Suprapubic skin (tissue), 4 donors: ENCODE measurements at regions not wholly inside any gene's neighbourhood (a gene's known extent, or its start where the extent isn't known, plus 50 kb on each side); places are given as distances from the start of the nearest gene placed in this dataset.

Experiments
- EP300 ChIP-seq: sonication (generic); formaldehyde crosslinking; IDR thresholded peaks from one replicate; pipeline ENCODE4 v1.6.1; 2017; ENCODE audit warnings: antibody characterized with exemption
- POLR2A ChIP-seq, 2 donors: fragments of 450-650 bp; IDR thresholded peaks; one replicate each; pipeline ENCODE4 v1.6.1; 2017; ENCODE audit warnings: antibody characterized with exemption in 2 of 2, mild to moderate bottlenecking in 2 of 2, moderate library complexity in 2 of 2
- POLR2AphosphoS5 ChIP-seq, 3 donors: sonication (generic); formaldehyde crosslinking; IDR thresholded peaks; one replicate each; pipeline ENCODE4 v1.6.1; 2017; ENCODE audit warnings: antibody characterized with exemption in 3 of 3
- TF ChIP-seq, protein P1 (sequence below), 2 donors: fragments of 200-600 bp in 1 of 2; fragments of 450-650 bp in 1 of 2; sonication (generic) in 1 of 2; IDR thresholded peaks; one replicate each; pipeline ENCODE4 v1.5.1; 2016 to 2019; ENCODE audit warnings: antibody characterized with exemption in 2 of 2, mild to moderate bottlenecking in 1 of 2, moderate library complexity in 1 of 2

DNA sequence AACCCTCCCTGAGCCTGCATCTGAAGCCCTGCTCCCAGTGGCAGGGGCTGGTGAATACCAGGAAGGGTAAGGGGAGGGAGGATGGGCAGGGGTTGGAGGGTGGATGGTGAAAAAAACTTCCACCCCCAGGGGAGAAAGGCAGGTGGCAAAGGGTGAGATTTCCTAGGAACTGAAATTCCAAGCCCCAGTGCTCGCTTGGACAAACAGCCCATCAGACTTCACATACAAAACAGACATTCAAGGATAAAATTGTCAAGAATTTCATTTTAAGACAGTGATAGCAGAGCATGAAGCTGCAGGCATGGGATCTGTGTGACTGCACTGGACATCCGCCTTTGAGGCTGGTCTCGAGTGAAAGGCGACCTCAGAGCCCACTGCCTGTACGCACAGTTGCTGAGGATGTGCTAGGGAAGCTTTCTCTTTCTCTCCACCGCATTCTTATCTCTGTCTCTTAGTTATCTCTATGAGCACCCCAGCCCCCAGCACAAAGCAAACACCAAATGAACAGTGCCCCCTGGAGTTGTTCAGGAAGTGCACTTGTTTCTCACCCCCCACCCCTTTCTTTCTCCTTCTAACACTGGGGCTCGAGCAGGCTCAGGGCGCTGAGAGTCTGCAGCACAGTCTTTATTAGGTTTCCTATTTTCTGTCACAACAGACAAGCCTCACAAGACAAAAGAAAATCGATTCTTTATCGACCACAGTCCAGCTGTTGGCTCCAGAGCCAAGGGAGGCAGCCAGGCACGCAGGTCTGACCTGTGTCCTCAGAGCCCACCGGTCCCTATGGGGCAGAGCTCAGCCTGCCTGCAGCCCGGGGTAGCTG, 237.3 kb upstream of the NCAM1 start:
- TF ChIP-seq, protein P1, sequence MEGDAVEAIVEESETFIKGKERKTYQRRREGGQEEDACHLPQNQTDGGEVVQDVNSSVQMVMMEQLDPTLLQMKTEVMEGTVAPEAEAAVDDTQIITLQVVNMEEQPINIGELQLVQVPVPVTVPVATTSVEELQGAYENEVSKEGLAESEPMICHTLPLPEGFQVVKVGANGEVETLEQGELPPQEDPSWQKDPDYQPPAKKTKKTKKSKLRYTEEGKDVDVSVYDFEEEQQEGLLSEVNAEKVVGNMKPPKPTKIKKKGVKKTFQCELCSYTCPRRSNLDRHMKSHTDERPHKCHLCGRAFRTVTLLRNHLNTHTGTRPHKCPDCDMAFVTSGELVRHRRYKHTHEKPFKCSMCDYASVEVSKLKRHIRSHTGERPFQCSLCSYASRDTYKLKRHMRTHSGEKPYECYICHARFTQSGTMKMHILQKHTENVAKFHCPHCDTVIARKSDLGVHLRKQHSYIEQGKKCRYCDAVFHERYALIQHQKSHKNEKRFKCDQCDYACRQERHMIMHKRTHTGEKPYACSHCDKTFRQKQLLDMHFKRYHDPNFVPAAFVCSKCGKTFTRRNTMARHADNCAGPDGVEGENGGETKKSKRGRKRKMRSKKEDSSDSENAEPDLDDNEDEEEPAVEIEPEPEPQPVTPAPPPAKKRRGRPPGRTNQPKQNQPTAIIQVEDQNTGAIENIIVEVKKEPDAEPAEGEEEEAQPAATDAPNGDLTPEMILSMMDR (IDR thresholded peaks at IDR 0.05) = no peak
- no peak for TF ChIP-seq EP300
- no peak for TF ChIP-seq POLR2A (IDR thresholded peaks at IDR 0.05)
- TF ChIP-seq POLR2AphosphoS5 (IDR thresholded peaks at IDR 0.05) = no peak
